Amygdala (tissue), 56 donors: ENCODE measurements at regions not wholly inside any gene's neighbourhood (a gene's known extent, or its start where the extent isn't known, plus 50 kb on each side); places are given as distances from the start of the nearest gene placed in this dataset.

Experiments
- DNase-seq, 56 donors: peaks; one replicate each; lab custom pipeline; 2025; lab: John Stamatoyannopoulos, UW

GRCh38 chr22:27152883-27153282, 495.5 kb downstream of the MIAT start:
- no peak for DNase-seq

- no peak for DNase-seq
Observed at GRCh38 chr22:27153386-27153785, 496.0 kb downstream of the MIAT start.

- no peak for DNase-seq
Observed at GRCh38 chr22:27154717-27155116, 497.3 kb downstream of the MIAT start.

GRCh38 chr22:27156821-27157489, 499.6 kb downstream of the MIAT start:
- no peak for DNase-seq

- peak in 1 of 56 donors; percentile 9 for DNase-seq
Observed at GRCh38 chr22:27157666-27158370, 500.4 kb downstream of the MIAT start.

GRCh38 chr22:27159016-27159415, 501.6 kb downstream of the MIAT start:
- no peak for DNase-seq

- no peak for DNase-seq
Observed at GRCh38 chr22:27159716-27160295, 502.4 kb downstream of the MIAT start.

GRCh38 chr22:27163162-27164137, 506.1 kb downstream of the MIAT start:
- no peak for DNase-seq

GRCh38 chr22:27164781-27165503, 507.6 kb downstream of the MIAT start:
- DNase-seq = no peak

- no peak for DNase-seq
Observed at GRCh38 chr22:27168681-27169080, 511.3 kb downstream of the MIAT start.

- peak in 1 of 56 donors; percentile 12 for DNase-seq
Observed at GRCh38 chr22:27170491-27170890, 513.1 kb downstream of the MIAT start.

- no peak for DNase-seq
Observed at GRCh38 chr22:27171212-27171611, 513.8 kb downstream of the MIAT start.

- DNase-seq = no peak
Observed at GRCh38 chr22:27173530-27173929, 516.1 kb downstream of the MIAT start.

GRCh38 chr22:27175021-27175838, 517.8 kb downstream of the MIAT start:
- no peak for DNase-seq

GRCh38 chr22:27175974-27176373, 518.6 kb downstream of the MIAT start:
- no peak for DNase-seq

- DNase-seq = no peak
Observed at GRCh38 chr22:27179161-27179560, 521.8 kb downstream of the MIAT start.

- DNase-seq = no peak
Observed at GRCh38 chr22:27181537-27181936, 524.1 kb downstream of the MIAT start.

- no peak for DNase-seq
Observed at GRCh38 chr22:27183474-27183873, 526.1 kb downstream of the MIAT start.

- DNase-seq = no peak
Observed at GRCh38 chr22:27185099-27185709, 527.8 kb downstream of the MIAT start.
